ENCODE measurements at regions not wholly inside any gene's neighbourhood (a gene's known extent, or its start where the extent isn't known, plus 50 kb on each side); places are given as distances from the start of the nearest gene placed in this dataset.

DNA sequence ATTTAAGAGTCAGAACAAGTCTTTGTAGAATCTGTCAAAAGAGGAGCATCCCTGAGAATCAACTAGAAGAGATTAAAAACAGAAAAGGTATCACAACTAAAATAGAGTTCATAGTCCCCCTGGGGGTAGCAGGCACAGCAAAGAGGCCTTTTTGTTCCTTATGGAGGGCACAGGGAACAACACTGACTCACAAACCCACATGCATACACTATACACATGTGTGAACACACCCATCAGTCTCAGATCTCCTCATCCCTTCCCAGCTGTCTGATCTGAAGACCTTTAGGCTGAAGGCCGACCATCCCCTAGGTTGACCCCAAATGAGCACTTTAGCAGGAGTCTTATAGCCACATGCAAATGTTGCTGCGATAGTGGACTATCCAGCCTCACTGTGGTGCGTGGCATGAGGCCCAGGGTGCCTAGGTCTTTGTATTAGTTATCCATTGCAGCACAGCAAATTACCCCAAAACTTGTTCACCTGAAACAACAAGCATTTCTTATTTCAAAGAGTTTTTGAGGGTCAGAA, 236.7 kb upstream of the EGLN3 start:
- no peak overlapping the region for H3K4me2 ChIP-seq (ENCODE audit: low read length, poor library complexity, severe bottlenecking)
- H4K8ac ChIP-seq (ENCODE audit: low read length) = no peak overlapping the region
- H3K27ac ChIP-seq (ENCODE audit: low read length, poor library complexity, severe bottlenecking) = no peak overlapping the region
- no peak overlapping the region for H4K91ac ChIP-seq (ENCODE audit: low read length)
- 82% methylated on average over 3 of the region's 3 CpGs for WGBS
- no peak overlapping the region for H2AFZ ChIP-seq (ENCODE audit: low read depth, low read length)
- no peak overlapping the region for H2BK120ac ChIP-seq (ENCODE audit: low read depth, low read length)
- no peak overlapping the region for H2BK12ac ChIP-seq (ENCODE audit: low read length in 2 of 2)
- no peak overlapping the region for H3K4ac ChIP-seq (ENCODE audit: low read depth in 1 of 2, low read length in 2 of 2)
- H2AK5ac ChIP-seq (ENCODE audit: low read length, severe bottlenecking) = no peak overlapping the region
- H3K9me3 ChIP-seq (ENCODE audit: control insufficient read depth, low read length) = no peaks in the 10 kb centered on the region
- H3K14ac ChIP-seq (ENCODE audit: low read length in 2 of 2) = no peak overlapping the region
- H2BK15ac ChIP-seq (ENCODE audit: low read depth, poor library complexity, severe bottlenecking) = no peak overlapping the region
- H3K36me3 ChIP-seq (ENCODE audit: control insufficient read depth in 1 of 2, insufficient read depth in 2 of 2, low read depth in 1 of 2, low read length in 2 of 2) = no peaks in the 10 kb centered on the region
- no peak overlapping the region for H3K9ac ChIP-seq (ENCODE audit: low read length)
- no peaks in the 10 kb centered on the region for H3K79me1 ChIP-seq (replicated peaks; ENCODE audit: low read length, poor library complexity, severe bottlenecking)
- H3K4me1 ChIP-seq (ENCODE audit: control insufficient read depth, insufficient read depth, low read depth, low read length) = no peaks in the 10 kb centered on the region
- no peak overlapping the region for H3K23ac ChIP-seq (ENCODE audit: low read length in 2 of 2)
- H3K27me3 ChIP-seq (ENCODE audit: control insufficient read depth in 1 of 2, insufficient read depth in 1 of 2, low read length in 2 of 2) = peaks cover 0 to 3% of the 10 kb centered on the region in 2 experiments
- H3K18ac ChIP-seq (ENCODE audit: low read depth in 1 of 2, low read length in 2 of 2) = no peak overlapping the region
- no peak overlapping the region for H3K4me3 ChIP-seq (ENCODE audit: insufficient read depth in 1 of 2, low read depth in 1 of 2, low read length in 2 of 2)
- no peak overlapping the region for H2BK5ac ChIP-seq (ENCODE audit: low read depth, low read length, poor library complexity, severe bottlenecking)
- DNase-seq = no peak

DNA sequence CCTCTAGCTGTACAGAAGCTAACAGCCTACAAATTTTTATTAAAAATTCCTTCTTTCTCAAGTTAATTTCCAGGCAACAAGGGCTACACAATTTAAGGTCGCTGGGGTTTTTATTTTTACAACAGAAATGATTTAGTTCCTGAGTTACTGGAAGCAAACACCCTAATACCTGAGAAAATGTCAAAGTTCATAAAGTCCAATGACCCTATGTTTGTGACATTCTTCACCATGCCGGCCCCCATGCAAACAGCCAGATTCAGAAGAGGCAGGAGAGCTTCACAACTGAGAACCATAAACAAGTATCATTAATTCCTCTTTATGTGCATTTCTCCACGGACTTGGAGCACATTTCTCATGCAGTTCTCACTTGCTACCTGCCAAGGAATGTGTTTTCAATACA, 236.2 kb upstream of the EGLN3 start:
- Histone ChIP-seq H4K91ac (ENCODE audit: low read length) (no peak overlapping the region), H2AK5ac (ENCODE audit: low read length, severe bottlenecking) (no peak overlapping the region), H3K79me1 (replicated peaks; ENCODE audit: low read length, poor library complexity, severe bottlenecking) (no peaks in the 10 kb centered on the region), H2AFZ (ENCODE audit: low read depth, low read length) (no peak overlapping the region), H3K4me2 (ENCODE audit: low read length, poor library complexity, severe bottlenecking) (no peak overlapping the region), H3K4ac (ENCODE audit: low read depth in 1 of 2, low read length in 2 of 2) (no peak overlapping the region), H3K27me3 (ENCODE audit: control insufficient read depth in 1 of 2, insufficient read depth in 1 of 2, low read length in 2 of 2) (peaks cover 0 to 3% of the 10 kb centered on the region in 2 experiments), H3K4me1 (ENCODE audit: control insufficient read depth, insufficient read depth, low read depth, low read length) (no peaks in the 10 kb centered on the region), H3K36me3 (ENCODE audit: control insufficient read depth in 1 of 2, insufficient read depth in 2 of 2, low read depth in 1 of 2, low read length in 2 of 2) (no peaks in the 10 kb centered on the region), H3K9ac (ENCODE audit: low read length) (no peak overlapping the region), H3K14ac (ENCODE audit: low read length in 2 of 2) (no peak overlapping the region), H3K9me3 (ENCODE audit: control insufficient read depth, low read length) (no peaks in the 10 kb centered on the region), H3K4me3 (ENCODE audit: insufficient read depth in 1 of 2, low read depth in 1 of 2, low read length in 2 of 2) (no peak overlapping the region), H2BK15ac (ENCODE audit: low read depth, poor library complexity, severe bottlenecking) (no peak overlapping the region), H4K8ac (ENCODE audit: low read length) (no peak overlapping the region), H2BK12ac (ENCODE audit: low read length in 2 of 2) (no peak overlapping the region), H2BK120ac (ENCODE audit: low read depth, low read length) (no peak overlapping the region), H3K18ac (ENCODE audit: low read depth in 1 of 2, low read length in 2 of 2) (no peak overlapping the region), H2BK5ac (ENCODE audit: low read depth, low read length, poor library complexity, severe bottlenecking) (no peak overlapping the region), H3K27ac (ENCODE audit: low read length, poor library complexity, severe bottlenecking) (no peak overlapping the region), H3K23ac (ENCODE audit: low read length in 2 of 2) (no peak overlapping the region)
- DNase-seq = no peak
- WGBS = 77% methylated on average over 3 of the region's 3 CpGs

DNA sequence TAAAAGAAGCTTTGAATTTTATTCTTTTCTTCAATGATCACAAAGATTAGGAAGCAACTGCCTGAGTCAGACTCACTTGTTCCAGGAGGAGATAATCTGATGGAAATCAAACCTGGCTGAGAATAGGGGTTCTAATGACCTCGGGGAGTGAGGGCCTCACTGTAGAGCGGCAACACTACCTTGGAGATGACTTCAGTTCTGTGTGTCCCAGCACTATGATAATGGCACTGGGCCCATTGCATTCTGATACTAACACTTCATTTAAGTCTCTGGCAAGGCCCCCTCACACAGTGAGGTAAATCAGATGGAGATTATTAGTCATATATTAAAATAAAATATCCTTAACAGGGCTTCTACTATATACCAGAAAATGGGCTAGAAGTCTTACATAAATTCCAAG, 233.3 kb upstream of the EGLN3 start:
- Histone ChIP-seq H2AK5ac (ENCODE audit: low read length, severe bottlenecking) (no peak overlapping the region), H2AFZ (ENCODE audit: low read depth, low read length) (no peak overlapping the region), H2BK15ac (ENCODE audit: low read depth, poor library complexity, severe bottlenecking) (no peak overlapping the region), H2BK5ac (ENCODE audit: low read depth, low read length, poor library complexity, severe bottlenecking) (no peak overlapping the region), H2BK120ac (ENCODE audit: low read depth, low read length) (no peak overlapping the region), H3K18ac (ENCODE audit: low read depth in 1 of 2, low read length in 2 of 2) (no peak overlapping the region), H4K8ac (ENCODE audit: low read length) (no peak overlapping the region), H3K9ac (ENCODE audit: low read length) (no peak overlapping the region), H3K27ac (ENCODE audit: low read length, poor library complexity, severe bottlenecking) (no peak overlapping the region), H3K23ac (ENCODE audit: low read length in 2 of 2) (no peak overlapping the region), H3K4me3 (ENCODE audit: insufficient read depth in 1 of 2, low read depth in 1 of 2, low read length in 2 of 2) (no peak overlapping the region), H3K14ac (ENCODE audit: low read length in 2 of 2) (no peak overlapping the region), H2BK12ac (ENCODE audit: low read length in 2 of 2) (no peak overlapping the region), H4K91ac (ENCODE audit: low read length) (no peak overlapping the region), H3K79me1 (replicated peaks; ENCODE audit: low read length, poor library complexity, severe bottlenecking) (no peaks in the 10 kb centered on the region), H3K4ac (ENCODE audit: low read depth in 1 of 2, low read length in 2 of 2) (no peak overlapping the region), H3K4me1 (ENCODE audit: control insufficient read depth, insufficient read depth, low read depth, low read length) (no peaks in the 10 kb centered on the region), H3K9me3 (ENCODE audit: control insufficient read depth, low read length) (no peaks in the 10 kb centered on the region), H3K4me2 (ENCODE audit: low read length, poor library complexity, severe bottlenecking) (no peak overlapping the region), H3K27me3 (ENCODE audit: control insufficient read depth in 1 of 2, insufficient read depth in 1 of 2, low read length in 2 of 2) (no peaks in the 10 kb centered on the region), H3K36me3 (ENCODE audit: control insufficient read depth in 1 of 2, insufficient read depth in 2 of 2, low read depth in 1 of 2, low read length in 2 of 2) (no peaks in the 10 kb centered on the region)
- 88% methylated on average over 2 of the region's 2 CpGs for WGBS
- DNase-seq = no peak

DNA sequence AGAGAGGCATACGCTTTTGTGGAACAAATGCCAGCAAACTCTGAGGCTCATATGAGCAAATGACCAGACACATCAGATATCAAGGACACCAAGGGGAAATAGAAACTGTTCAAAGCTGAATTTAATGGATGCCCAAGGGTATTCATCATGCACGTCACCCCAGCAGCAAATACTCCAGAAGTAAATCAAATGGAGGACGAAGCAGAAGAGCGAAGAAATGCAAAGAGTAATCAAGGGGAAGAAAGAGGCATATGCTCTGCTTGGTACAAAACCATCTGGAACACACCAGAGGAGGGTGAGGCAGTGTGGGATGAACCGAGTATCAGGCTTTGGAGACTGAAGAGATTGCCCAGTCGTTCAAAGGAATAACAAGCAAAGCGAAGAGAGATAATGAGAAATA, 232.6 kb upstream of the EGLN3 start:
- Histone ChIP-seq H3K9ac (ENCODE audit: low read length) (no peak overlapping the region), H3K4me3 (ENCODE audit: insufficient read depth in 1 of 2, low read depth in 1 of 2, low read length in 2 of 2) (no peak overlapping the region), H3K4me2 (ENCODE audit: low read length, poor library complexity, severe bottlenecking) (no peak overlapping the region), H3K18ac (ENCODE audit: low read depth in 1 of 2, low read length in 2 of 2) (no peak overlapping the region), H3K14ac (ENCODE audit: low read length in 2 of 2) (no peak overlapping the region), H3K27ac (ENCODE audit: low read length, poor library complexity, severe bottlenecking) (no peak overlapping the region), H4K8ac (ENCODE audit: low read length) (no peak overlapping the region), H3K9me3 (ENCODE audit: control insufficient read depth, low read length) (no peaks in the 10 kb centered on the region), H2BK12ac (ENCODE audit: low read length in 2 of 2) (no peak overlapping the region), H2BK120ac (ENCODE audit: low read depth, low read length) (no peak overlapping the region), H2BK5ac (ENCODE audit: low read depth, low read length, poor library complexity, severe bottlenecking) (no peak overlapping the region), H3K23ac (ENCODE audit: low read length in 2 of 2) (no peak overlapping the region), H3K4me1 (ENCODE audit: control insufficient read depth, insufficient read depth, low read depth, low read length) (no peaks in the 10 kb centered on the region), H3K4ac (ENCODE audit: low read depth in 1 of 2, low read length in 2 of 2) (no peak overlapping the region), H2AFZ (ENCODE audit: low read depth, low read length) (no peak overlapping the region), H3K36me3 (ENCODE audit: control insufficient read depth in 1 of 2, insufficient read depth in 2 of 2, low read depth in 1 of 2, low read length in 2 of 2) (no peaks in the 10 kb centered on the region), H2AK5ac (ENCODE audit: low read length, severe bottlenecking) (no peak overlapping the region), H2BK15ac (ENCODE audit: low read depth, poor library complexity, severe bottlenecking) (no peak overlapping the region), H3K79me1 (replicated peaks; ENCODE audit: low read length, poor library complexity, severe bottlenecking) (no peaks in the 10 kb centered on the region), H3K27me3 (ENCODE audit: control insufficient read depth in 1 of 2, insufficient read depth in 1 of 2, low read length in 2 of 2) (no peaks in the 10 kb centered on the region), H4K91ac (ENCODE audit: low read length) (no peak overlapping the region)
- 88% methylated on average over 7 of the region's 7 CpGs for WGBS
- DNase-seq = no peak

Measured in mesenchymal stem cell (in vitro differentiated cells and primary cell).